HG03159 (cell line): ENCODE measurements at regions not wholly inside any gene's neighbourhood (a gene's known extent, or its start where the extent isn't known, plus 50 kb on each side); places are given as distances from the start of the nearest gene placed in this dataset.
"Not testable (repeated sequence)": the region's sequence is repeated elsewhere in the genome, so short reads cannot be mapped to it uniquely, and the experiment has no call there.

Source experiments
- ATAC-seq: cut with Tn5 transposase; IDR thresholded peaks from one replicate; pipeline ENCODE4 v1.9.1; 2021; ENCODE audit warnings: mild to moderate bottlenecking, moderate library complexity; ENCODE audit not compliant: unreplicated experiment

DNA sequence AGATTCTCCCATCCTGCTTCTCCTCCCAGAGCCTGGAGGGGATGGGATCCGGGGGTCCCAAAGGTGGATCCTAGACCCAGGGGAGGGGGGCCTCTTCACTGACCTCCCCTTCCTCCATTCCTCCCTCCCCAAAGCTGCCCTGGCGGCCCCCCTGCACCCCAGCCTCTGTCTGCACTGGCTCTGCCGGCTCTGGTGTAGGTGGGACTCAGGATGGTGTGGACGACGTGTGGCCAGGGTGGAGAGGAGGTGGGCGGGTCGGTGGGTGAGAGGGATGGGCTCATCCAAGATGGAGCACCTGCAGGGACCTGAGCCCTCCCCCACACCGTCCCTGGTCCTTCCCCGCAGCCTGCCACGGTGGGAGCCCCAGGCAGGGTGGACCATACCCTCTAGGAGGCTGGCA, 355.6 kb downstream of the TMEM121 start:
- ATAC-seq: not testable (repeated sequence)

DNA sequence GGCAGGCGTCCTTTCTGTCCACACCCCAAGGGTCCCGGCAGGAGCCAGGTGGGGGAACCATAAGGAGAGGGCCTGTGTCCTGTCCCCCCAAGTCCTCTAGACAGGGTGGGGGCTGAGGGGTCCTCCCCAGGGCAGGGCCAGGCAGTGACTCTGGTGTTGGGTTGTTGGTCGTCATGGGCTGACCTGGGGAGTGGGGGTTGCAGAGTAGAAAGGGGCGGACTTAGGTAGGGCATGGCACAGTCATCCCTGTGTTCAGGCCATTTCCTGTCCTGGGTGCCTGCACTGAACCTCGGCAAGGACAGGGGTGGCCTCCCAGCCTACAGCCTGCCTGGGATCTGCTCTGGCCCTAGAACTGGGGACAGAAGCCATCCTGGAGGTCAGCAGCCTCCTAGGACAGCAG, 356.2 kb downstream of the TMEM121 start:
- no peak for ATAC-seq

DNA sequence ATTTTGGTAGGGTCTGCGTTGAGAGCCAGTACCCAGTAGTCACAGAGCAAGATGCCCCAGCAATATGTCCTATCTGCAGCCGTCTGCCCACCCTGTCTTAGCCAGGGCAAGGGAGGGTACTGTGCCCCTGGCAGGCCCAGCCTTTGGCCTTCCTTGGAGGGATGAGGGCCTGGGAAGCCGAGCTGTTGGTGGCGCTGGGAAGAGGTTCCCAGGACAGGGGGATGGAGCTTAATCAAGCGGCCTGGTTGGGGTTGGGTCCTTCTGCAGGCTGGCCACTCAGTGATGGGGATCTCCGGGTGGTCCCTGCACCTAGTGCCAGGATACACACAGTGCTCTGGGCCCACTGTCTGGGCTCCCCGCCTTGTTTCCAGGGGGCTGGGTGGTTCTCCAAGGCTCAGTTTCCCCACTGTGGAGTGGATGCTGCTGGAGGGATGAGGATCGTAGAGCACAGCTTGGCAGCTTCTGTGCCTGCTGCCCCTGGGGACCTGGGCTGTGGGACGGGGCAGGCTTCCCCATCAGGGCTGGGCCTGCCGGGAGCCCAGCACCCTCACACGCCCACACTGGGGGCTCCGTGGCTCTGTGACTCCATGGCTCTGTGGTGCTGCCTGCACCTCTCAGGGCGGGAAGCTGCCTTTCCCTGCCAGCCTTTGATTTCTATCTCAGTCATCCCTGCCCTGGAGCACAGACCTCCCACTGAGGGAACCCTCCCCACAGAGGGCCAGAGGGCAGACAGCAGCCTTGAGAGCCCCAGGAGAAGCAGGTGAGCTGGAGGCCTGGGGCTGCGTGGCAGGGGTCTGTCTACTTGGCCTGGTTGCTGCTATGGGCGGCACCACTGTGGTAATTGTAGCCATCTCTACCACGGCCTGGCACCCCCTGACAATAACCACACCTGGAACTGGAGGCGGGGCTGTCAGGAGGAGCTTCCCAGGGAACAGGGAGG, 357.0 kb downstream of the TMEM121 start:
- ATAC-seq: no peak

DNA sequence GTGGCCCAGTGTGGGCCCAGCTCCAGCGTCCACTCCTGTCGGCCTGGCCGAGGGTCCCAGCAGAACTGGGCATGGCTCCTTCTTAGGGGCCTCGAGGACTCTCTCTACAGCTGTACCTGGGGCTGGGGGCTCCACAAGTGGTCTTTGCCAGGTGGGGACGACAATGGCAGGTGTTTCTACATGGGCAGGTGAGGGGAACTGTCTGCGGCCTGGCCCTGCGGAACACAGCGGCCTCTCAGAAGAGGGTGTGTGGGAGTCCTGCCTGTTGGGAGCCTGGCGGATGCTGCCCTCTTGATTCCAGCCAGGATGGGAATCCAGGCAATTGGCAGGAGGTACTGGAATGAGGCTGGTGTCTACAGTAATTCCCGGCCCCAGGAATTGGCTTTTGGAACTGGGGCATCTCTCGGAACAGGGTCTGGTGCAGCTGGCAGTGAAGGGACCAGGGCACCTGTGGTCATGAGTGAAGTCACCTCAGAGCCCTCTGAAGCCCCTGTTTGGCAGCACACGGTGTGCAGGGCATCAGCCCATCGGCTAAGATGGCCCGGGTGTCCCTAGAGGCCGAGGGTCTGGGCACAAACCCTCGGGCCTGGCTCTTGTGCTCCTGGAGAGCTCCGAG, 357.9 kb downstream of the TMEM121 start:
- not testable (repeated sequence) for ATAC-seq

DNA sequence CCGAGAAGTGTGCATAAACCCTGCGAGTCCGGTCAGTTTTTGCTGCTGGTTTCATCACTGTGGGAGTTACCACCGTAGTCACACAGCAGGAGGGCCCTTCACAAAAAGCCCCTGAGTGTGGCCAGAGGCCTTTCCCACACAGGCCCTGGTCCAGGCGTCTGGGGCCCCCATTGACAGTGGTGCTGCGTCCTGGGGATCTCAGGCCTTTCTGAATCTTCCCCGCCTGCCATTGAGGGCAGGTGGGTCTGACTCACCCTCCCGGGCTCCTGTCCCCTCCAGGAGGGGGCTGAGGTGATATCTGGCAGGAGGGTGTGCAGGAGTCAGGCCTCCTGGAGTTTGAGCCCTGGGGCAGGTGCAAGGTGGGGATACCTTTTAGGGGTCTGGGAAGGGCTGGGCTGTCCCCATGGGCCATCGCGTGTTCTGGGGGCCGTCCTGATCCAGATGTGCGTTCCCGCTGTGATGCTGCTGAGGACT, 358.5 kb downstream of the TMEM121 start:
- ATAC-seq: no peak

DNA sequence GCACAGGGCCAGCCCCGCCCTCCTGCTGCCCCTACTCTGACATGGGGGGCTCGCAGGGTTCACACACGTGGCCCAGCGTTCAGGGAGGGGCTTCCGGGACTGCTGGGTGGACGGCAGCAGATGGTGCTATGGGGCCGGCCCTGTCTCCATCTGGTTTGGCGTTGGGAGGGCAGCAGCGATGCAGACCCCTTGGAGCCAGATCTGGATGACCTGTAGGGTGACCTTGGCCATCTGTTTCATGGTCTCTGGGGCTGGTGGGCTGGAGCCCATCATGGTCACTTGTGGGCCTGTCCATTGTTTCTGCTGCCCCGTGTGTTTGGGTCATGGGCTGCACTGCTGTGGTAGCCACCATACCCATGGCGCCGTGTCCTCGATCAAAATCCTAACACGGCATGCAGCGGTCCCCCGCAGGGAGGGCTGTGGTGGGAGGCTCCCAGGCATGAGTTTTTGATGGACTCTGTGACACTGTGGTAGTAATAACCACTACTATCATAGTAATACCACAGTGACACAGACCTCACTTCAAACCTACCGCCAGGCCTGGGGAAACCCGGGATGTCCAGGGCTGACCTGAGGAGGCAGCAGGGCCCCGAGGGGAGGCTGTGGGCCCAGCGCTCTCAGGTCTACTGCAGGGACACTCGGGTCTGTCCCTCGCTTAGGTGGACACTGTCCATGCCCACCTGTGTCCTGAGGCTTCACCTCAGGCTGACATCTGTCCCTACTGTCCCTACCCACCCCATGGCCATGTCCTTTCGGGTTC, 359.4 kb downstream of the TMEM121 start:
- ATAC-seq: no peak

DNA sequence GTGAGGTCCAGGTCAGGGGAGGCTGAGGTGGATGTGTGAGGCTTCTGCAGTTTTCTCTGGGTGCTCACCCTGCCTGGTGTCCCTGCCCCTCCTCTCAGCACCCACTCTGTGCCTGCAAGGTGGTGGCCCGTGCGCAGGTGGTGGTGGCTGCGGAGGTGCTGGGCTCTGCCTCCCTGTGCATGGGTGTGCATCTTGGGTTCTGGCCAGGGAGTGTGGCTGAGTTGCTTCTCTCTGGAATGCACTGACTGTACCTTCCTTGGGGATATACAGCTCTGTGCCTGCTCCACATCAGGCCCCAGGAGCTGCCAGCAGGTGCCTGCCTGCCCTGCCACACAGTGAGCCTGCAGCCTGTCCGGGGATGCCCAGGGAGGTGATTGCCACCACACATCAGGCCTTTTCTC, 360.4 kb downstream of the TMEM121 start:
- ATAC-seq: not testable (repeated sequence)

DNA sequence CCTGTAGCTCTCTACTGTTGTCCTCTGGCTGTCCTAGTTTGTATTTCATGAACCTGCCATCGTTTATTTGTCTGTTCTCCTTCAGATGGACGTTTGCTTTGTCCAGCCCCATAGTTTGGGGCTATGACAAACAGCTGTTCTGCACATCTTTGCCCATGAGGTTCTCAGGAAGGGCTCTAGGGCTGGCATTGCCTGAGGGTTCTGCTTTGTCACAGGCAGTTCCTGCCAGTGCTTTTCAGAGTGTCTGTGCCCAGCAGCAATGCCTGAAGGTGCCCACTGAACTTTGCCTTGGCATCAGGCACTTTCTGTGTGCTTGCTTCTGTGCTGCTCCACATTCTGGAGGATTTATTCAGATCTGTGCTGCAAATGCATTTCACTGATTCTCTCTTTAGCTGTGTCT, 361.3 kb downstream of the TMEM121 start:
- no peak for ATAC-seq

DNA sequence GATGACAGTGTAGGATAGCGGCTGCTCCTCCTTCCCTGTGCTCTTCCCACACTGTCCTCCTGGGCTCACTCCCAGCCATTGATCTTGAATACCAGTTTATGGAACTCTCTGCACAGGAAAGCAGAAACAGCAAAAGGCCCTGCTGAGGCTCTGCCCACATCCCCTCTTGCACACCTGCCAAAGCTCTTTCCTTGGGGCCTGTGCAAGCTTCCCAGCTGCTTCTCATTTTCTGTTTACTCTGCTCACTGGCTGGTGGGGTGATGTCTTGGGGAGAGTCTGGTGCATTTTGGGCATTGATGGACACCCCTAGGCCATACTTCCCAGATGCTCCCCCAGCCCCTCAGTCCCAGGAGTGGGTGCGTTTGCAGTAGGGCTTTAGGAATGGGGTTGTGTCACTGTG, 361.8 kb downstream of the TMEM121 start:
- ATAC-seq: no peak

DNA sequence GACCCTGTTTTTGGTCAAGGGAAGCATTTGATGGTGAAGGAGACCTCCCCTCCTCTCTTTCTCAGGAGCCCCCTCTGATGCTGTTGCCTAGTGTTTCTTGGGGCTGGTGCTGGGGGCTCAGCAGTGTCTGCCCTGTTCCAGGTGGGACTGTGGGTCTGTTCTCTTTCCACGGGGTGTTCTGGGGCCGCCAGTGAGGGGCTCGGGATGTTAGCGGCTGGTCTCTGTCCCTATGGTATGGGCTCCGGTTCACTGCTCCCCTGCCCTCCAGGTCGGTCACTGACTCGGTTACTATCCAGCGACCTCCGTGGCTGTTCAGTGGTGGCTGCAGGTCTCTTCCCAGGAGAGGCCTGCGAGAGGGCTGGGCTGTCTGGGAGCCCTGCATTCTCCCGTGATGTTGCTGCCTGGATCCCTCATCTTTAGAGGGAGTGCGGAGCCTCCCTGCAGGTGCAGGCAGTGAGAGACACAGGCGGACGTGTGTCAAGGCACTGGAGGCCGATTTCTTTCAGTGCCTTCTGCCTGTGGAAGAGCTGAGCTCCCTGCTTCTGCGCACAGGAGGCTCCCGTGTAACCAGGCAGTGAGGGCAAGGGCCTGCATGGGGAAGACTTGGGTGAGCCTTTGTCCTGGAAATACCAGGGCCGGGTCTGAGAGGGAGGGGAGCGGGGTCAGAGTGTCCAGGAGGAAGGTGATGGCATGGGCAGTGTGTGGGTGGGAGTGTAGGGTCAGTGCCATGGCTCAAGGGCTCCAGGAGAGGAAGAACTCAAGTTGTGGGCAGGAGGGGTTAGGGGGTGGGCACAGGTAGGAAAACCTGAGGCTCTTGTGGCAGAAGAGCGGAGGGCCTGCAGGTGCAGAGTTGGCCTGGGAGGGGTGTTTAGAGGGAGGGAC, 362.6 kb downstream of the TMEM121 start:
- ATAC-seq: no peak

DNA sequence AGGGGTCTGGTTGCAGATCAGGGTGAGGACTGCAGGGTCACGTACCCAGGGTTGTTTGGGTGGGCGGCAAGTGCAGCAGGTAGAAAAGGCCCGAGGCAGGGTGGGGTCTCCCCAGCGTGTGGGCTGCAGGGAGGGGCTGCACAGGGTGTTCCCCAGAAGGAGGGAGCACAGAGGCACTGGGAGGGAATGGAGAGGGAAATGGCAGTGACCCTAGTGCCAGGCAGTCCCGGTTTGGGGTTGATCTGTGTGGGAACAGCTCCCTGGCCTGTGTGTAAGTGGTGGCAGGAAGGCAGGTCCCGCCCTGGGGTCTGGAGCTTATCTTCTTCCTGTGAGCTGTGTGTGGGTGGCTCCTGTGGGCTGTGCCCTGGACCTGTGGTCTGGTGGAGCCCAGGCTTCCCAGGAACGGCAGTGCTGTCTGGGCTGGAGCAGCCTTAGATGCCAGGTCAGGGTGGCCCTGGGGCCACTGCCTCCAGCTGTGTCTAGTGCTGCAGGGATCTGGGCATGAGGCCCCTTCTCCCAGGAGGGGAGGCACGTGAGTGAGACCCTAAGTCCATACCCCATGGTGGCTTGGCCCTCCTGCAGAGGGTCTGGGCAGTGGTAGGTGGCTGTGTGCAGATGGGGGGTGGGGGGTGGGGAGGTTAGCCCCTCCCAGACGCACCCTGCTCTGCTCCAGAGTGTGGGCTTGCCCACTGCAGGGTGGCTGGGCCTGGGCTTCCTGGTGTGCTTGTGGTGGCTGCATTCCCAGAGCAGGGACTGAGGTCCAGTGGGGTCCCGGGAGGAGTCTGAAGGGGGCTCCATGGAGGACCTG, 363.5 kb downstream of the TMEM121 start:
- no peak for ATAC-seq

DNA sequence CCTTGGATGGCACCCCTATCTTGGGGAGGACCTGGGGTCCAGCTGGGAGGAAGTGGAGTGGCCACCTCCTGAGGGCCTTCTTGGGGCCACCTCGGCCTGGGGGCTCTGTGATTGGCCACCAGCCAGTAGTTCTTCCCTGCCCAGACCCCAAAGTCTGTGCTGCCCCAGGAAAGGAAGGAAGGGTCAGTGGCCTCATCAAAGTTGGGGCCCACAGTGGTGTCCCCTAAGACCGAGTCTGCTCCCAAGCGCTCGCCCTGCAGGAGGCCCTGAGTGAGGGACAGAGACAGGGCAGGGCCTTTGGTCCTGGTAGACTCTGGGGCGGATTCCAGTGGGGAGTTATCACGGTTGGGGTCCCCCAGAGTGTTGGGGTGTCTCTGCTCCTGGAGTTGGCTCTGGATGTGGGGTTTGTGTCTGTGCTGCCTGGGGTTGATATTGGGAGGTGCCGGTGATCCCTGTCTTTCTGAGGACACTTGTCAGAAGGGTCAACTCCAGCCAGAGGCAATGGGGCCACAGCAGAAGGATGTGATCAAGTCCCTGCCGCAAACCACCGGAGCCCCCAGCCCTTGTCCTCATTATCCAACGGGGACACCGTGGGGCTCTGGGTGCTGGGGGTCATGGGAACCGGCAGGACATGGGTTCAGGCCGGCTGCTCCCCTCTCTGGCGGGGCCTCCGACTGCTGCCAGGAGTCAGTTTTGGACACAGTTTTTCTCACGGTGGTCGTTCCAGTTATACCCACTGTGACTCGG, 364.3 kb downstream of the TMEM121 start:
- no peak for ATAC-seq

DNA sequence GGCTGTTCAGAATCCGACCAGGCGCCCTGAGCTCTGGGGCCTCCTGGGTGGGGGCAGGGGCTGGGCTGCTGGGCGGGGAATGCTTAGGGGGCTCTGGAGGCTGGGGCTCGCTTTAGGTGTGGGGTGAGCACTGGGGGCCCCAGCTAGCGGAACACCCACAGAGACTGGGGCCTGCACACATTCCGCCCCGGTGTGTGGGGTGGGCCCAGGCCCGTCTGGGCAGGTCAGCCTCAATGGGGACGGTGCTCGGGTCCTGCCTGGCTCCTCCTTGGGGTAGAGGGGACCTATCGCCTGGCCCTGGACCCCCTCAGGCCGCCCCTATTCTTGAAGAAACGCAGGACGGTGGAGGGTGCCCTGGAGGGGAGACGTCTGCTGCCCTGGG, 364.8 kb downstream of the TMEM121 start:
- ATAC-seq: no peak

DNA sequence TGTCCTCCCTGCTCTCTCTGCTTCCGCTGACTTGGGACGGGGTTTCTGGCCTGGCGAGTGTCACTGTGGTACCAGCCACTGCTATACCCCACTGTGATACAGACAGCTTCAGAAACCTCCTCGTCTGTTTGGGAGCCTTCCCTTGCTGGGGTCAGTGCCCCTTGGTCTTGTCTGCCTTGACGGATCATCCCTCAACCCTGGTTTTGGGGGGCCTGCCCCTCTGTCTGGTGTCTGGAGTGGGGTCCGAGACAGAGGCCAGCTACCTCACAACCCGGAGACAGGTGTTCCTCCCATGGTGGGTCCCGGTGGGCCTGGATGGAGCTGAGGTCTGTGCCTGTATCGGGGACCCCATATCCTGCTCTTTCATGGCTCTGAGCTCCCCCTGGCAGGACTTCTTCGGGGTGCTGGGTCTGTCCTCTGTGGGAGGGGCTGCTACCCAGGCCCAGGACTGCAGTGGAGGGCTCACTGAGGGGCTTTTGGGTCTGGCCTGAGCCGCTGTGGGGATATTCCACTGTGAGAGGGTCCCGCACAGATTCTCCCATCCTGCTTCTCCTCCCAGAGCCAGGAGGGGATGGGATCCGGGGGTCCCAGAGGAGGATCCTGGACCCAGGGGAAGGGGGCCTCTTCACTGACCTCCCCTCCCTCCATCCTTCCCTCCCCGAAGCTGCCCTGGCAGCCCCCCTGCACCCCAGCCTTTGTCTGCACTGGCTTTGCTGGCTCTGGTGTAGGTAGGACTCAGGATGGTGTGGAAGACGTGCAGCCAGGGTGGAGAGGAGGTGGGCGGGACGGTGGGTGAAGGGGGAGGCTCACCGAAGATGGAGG, 365.5 kb downstream of the TMEM121 start:
- no peak for ATAC-seq

DNA sequence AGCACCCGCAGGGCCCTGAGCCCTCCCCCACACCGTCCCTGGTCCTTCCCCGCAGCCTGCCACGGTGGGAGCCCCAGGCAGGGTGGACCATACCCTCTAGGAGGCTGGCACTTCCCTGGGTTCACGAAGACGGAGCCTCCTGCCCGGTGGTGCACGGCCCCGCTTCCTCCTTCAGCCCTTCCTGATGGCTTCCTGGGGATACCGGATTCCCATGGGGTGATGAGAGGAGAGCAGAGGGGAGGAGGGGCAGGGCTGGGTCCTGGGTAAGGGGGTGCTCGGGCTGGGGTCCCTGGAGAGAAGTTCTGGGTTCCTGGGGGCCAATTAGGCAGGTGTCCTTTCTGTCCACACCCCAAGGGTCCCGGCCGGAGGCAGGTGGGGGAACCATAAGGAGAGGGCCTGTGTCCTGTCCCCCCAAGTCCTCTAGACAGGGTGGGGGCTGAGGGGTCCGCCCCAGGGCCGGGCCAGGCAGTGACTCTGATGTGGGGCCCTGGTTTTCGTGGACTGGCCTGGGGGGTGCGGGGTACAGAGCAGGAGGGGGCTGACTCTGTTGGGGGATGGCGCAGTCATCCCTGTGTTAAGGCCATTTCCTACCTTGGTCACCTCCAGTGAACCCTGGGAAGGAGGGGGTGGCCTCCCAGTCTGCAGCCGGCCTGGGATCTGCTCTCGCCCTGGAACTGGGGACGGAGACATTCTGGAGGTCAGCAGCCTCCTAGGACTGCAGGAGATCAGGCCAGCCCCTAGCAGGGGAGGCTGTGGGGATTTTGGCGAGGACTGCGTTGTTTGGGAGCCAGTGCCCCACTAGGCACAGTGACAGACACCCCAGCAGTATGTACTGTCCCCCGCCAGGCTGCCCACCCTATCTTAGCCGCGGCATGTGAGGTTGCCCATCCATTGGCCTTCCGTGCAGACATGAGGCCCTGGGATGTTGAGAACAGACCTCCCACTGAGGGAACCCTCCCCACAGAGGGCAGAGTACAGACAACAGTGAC, 366.4 kb downstream of the TMEM121 start:
- ATAC-seq: not testable (repeated sequence)

DNA sequence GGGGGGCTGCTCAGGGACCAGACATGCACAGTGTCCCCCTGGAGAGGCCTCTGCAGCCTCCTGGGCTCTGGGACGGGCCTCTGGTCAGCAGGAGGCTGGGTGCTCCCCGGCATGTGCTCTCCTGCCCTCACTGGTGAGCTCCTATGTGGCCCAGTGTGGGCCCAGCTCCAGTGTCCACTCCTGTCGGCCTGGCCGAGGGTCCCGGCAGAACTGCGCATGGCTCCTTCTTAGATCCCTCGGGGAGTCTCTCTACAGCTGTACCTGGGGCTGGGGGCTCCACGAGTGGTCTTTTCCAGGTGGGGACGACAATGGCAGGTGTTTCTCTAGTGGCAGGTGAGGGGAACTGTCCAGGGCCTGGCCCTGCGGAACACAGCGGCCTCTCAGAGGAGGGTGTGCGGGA, 367.3 kb downstream of the TMEM121 start:
- ATAC-seq: not testable (repeated sequence)
